ENCODE measurements at regions not wholly inside any gene's neighbourhood (a gene's known extent, or its start where the extent isn't known, plus 50 kb on each side); places are given as distances from the start of the nearest gene placed in this dataset.
"Not testable (repeated sequence)": the region's sequence is repeated elsewhere in the genome, so short reads cannot be mapped to it uniquely, and the experiment has no call there.

DNA sequence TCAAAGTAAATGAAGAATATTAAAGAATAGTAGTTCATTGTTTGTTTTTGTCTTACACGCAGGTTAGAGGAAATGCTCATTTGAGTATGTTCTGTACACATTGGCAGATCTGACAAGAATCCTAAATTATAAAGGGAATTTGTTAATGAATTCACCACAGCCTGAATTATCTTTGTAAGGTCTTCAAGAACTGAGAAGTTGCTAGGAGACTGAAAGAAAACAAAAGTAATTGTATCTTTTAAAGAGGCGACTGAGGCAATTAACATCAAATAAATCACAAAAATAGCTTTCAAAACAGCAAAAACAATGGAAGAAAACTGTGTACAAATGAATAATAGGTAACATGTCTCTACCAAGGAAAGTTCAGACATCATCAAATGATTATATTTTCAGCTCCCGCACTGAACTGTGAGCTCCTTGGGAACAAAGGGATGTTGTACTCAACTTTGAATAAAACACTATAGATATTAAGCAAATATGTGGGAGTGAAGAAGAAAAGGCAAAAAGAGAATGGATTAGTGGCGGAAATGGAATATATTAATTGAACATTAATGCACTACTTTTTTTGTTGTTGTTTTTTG, 51.7 kb upstream of the ATIC start:
- peak; percentile 25 for DNase-seq (ENCODE audit: low read depth)

DNA sequence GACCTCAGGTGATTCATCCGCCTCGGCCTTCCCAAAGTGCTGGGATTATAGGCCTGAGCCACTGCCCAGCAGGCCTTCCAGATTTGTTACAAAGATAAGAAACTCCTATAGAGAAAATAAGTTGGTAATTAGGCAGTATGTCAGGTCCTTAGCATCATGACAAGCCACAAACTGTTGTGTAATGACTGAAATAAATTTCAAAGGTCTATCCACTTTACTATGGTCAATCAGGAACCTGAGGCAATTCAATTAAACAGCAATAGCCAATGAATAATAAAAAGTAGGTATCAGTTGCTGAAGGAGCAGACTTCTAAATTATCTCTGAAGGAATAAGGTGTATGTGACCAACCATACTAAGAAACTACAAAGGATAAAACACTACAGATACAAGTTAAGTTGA, 62.4 kb upstream of the ATIC start:
- DNase-seq (ENCODE audit: low read depth): peak; percentile 33

DNA sequence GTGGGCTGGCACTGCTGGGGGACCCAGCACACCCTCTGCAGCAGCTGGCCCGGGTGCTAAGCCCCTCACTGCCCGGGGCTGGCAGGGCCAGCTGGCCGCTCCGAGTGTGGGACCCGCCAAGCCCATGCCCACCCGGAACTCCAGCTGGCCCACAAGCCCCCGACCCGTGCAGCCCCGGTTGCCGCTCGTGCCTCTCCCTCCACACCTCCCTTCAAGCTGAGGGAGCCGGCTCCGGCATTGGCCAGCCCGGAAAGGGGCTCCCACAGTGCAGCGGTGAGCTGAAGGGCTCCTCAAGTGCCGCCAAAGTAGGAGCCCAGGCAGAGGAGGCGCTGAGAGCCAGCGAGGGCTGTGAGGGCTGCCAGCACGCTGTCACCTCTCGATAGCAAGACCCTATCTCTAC, 65.9 kb upstream of the ATIC start:
- DNase-seq (ENCODE audit: low read depth): not testable (repeated sequence)

DNA sequence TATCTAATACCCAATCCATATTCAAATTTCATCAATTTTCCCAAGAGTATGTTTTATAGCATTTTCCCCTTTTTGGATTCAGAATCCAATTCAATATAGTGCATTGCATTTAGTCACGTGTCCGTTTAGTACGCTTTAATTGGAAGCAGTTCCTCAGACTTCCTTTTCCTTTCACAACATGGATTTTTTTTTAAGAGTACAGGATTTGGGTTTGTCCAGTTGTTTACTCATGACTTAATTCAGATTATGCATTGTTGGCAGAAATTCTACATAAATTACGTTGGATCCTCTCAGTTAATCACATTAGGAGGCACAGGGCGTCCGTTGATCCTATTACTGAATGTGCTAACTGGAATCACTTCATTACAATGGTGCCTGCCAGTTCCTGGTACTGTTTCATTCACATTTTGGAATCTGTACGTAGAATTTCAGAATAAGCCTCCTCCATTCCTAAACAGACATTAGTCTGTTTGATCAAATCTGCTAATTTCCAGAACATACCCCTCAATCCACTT, 70.0 kb upstream of the ATIC start:
- no peak for DNase-seq (ENCODE audit: low read depth)

DNA sequence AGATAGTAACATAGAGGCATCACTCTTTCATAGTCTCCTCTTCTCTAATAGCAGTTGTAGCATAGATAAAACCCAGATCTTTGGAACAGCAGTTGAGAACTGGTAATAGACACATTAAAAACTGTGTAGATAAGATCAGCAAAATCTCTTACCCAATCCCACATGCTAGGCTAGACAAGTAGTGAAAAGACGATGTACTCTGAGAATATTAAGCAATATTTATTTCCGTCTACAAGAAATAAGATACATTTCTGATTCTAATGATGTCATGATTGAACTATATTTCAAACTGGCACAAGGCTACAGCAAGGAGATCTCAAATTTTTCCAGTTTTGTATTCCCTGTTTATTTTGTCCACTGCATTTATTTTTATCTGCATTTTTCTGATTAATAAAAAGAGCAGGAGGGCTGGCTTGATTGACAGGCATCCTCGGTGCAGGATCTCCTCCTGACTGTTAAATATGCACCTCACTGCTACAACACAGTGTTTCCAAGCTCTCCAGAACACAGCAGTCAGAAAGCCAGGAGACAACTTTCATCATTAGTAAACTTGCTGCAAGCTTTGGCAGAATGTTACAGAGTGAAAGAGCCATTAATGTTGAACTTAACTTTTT, 73.3 kb upstream of the ATIC start:
- DNase-seq (ENCODE audit: low read depth): no peak

DNA sequence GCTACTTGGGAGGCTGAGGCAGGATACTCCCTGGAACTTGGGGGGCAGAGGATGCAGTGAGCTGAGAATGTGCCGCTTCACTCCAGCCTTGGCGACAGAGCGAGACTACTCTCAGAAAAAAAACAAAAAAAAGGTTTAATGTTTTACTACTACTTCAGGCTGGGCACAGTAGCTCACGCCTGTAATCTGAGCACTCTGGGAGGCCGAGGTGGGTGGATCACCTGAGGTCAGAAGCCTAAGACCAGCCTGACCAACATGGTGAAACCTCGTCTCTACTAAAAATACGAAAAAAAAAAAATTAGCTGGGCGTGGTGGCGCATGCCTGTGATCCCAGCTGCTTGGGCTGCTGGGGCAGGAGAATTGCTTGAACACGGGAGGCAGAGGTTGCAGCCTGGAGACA, 75.7 kb upstream of the ATIC start:
- DNase-seq (ENCODE audit: low read depth): no peak

DNA sequence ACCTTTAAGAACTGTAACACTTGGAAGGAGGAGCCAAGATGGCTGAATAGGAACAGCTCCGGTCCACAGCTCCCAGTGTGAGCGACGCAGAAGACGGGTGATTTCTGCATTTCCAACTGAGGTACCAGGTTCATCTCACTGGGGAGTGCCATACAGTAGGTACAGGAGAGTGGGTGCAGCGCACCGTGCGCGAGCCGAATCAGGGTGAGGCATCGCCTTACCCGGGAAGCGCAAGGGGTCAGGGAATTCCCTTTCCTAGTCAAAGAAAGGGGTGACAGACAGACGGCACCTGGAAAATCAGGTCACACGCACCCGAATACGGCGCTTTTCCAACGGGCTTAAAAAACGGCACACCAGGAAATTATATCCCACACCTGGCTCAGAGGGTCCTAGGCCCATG, 81.8 kb upstream of the ABCA12 start:
- DNase-seq (ENCODE audit: low read depth): not testable (repeated sequence)

DNA sequence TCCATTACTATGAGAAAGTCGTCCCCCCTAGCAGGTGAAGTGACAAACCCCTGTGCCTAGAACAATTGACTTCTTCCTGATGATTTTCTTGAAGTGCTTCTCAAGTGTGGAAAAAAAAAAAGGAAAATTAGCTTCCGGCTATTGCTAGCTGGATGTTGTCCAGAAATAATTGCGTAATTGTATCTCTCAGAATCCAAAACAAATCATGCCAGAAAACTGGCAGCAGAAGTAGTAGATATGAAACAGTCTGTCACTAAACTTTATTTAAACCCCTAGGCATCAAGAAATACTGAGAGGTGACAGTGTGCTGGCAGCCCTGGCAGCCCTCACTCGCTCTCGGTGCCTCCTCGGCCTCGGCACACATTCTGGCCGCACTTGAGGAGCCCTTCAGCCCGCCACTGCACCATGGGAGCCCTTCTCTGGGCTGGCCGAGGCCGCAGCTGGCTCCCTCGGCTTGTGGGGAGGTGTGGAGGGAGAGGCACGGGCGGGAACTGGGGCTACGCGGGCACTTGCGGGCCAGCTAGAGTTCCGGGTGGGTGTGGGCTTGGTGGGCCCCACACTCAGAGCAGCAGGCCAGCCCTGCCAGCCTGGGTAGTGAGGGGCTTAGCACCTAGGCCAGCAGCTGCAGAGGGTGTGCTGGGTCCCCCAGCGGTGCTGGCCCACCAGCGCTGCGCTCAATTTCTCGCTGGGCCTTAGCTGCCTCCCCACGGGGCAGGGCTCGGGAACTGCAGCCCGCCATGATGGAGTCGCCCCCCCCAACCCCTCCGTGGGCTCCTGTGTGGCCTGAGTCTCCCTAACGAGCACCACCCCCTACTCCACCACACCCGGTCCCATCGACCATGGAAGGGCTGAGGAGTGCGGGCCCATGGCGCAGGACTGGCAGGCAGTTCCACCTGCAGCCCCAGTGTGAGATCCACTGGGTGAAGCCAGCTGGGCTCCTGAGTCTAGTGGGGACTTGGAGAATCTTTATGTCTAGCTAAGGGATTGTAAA, 80.5 kb upstream of the ABCA12 start:
- DNase-seq (ENCODE audit: low read depth): peak; percentile 49

DNA sequence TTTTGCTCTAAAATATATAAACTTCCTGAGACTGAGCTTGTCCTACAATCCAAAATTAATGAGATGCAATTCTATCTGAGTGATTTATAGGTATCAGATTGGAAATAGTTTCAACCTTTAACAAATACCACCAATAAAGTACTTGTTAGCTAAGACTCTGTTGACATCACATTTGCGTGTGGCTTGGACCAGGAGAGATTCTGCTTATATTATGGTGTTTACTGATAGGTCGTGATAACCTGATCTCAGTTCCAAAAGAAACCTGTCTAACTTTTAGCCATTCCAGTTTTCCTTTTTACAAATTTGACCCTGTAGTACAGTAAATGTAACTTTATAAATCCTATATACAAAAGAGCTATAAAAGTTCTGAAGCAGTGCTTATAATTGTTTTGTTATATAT, 78.4 kb upstream of the ABCA12 start:
- DNase-seq (ENCODE audit: low read depth): no peak

DNA sequence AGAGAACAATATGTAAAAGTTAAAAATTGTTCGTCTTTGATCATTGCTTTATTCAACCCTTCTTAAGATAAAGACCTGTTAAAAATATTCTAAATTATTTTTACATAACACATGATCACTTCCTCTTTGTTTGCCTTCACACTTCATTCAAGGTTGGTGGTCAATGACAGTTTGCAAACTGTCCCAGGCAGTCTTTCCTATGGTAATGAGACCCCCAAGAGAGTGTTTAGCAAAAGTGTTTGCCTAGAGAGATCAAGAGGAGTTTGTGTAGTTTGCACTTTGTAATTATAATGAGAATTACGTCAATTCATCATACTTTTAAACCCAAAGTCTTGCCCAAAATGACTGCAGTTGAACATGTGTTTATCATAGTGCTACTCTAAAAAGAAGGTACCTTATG, 77.2 kb upstream of the ABCA12 start:
- no peak for DNase-seq (ENCODE audit: low read depth)

DNA sequence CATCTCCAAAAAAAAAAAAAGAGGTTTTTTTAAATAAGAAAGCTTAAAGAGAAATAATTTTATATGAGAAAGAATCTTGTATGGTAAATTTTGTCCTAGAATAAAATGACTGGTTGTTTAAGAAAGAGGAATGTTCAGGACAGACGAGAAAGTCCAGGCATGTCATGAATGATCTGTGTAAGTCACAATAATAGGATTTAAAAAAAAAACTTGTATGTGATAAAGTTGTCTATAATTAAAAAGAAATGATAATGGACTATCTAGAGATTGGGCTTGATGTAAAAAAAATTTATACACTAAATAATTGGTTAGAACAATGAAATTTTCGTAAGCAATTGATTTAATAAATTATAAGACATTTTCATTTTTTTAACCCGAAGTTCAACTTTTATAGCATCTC, 71.7 kb upstream of the ABCA12 start:
- DNase-seq (ENCODE audit: low read depth): no peak

DNA sequence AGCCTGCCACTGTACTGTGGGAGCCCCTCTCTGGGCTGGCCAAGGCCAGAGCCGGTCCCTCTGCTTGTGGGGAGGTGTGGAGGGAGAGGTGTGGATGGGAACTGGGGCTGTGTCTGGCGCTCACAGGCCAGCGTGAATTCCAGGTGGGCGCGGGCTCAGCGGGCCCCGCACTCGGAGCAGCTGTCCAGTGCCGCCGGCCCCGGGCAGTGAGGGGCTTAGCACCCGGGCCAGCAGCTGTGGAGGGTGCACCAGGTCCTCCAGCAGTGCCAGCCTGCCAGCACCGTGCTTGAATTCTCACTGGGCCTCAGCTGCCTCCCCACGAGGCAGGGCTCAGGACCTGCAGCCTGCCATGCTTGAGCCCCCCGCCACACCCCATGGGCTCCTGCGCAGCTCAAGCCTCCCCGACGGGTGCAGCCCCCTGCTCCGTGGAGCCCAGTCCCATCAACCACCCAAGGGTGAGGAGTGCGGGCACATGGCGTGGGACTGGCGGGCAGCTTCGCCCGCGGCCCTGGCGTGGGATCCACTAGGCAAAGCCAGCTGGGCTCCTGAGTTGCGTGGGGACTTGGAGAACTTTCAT, 69.5 kb upstream of the ABCA12 start:
- DNase-seq (ENCODE audit: low read depth): no peak

DNA sequence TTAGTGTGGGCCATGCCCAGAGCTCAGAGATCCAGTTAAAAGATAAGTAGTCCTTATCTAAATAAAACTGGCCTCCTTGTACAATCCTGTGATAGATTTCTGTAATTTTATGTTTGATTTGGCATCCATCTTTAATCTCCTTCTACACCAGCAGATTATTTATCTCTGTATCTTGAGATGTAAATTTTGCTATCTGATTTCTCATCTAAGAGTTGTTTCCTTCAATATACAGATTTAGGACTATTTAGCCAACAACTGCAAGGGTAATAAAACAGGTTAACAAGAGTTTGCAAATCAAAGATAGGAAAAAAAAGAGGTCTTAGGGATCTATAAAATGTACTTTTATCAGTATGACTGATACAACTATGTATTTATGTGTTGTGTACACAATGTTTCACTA, 68.6 kb upstream of the ABCA12 start:
- DNase-seq (ENCODE audit: low read depth): no peak

DNA sequence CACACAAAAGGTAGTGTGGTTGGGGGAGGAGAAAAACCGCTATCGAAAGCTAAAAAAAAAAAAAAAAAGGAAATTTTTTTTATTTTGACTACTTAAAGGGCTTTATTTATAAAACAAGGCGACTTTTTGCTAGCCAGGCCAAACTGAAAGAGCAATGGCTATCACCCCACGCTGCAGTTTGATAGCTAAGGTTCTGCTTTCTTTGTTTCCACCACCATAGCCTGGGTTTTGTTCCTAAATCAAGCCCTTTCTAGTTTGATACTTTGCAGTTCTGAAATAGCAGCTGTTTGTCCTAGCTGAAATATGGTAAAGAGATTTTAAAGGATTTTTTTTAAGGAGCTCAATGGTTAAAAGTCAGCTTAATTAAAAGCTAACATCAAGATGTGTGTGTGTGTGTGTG, 67.4 kb upstream of the ABCA12 start:
- no peak for DNase-seq (ENCODE audit: low read depth)

DNA sequence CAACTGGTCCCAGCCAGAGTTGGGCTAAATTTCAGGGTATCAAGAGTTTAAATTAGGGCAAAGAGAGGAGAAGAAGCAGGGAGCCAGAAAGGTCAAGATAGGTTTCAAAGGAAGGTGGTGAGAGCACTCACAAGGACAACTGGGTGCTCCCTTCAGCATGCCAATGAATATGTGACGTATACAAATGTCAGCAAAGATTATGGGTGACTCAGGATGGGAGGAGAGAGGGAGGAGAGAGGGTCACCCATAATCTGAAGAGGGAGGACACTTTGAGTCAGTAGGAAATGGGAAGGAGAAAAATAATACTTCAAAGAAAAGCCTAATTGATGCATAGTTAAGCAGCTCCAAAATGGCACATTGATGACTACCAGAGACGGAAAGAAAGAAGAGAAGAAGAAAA, 53.1 kb upstream of the ABCA12 start:
- no peak for DNase-seq (ENCODE audit: low read depth)

DNA sequence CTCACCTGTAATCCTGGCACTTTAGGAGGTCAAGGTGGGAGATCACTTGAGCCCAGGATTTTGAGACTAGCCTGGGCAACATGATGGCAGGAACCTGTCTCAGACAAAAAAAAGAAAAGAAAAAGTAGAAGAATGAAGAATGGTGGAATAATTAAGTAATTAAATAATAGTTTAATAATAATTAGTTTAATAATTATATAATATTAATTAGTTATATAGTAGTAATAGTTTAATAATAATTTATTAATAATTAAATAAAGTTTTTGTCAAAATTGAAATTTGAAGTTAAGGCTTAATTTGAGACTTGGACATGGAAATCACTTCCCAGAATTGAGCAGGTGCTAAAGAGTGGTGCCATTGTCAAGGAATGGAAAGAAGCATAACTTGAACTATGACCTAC, 52.2 kb upstream of the ABCA12 start:
- DNase-seq (ENCODE audit: low read depth): no peak

DNA sequence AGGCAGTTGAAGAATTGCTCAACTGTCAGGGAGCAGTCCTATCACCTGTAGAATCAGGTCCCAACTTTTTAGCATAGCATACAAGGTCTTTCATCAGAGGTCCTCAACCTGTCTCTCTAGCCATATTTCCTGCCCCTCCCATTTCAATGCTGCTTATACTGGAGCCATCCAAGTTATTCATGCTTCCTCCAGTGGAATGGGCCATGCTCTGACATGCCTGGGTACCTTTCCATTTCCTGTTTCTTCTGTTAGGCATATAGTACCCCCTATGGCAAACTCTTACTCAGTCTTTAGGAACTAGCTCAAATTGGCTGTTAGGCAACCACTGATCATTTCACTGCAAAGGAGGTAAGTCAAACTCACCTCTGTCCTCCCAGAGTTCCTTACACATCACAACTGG, 51.0 kb upstream of the ABCA12 start:
- DNase-seq (ENCODE audit: low read depth): no peak
